GM21360 (cell line): ENCODE measurements at regions not wholly inside any gene's neighbourhood (a gene's known extent, or its start where the extent isn't known, plus 50 kb on each side); places are given as distances from the start of the nearest gene placed in this dataset.

Source experiments
- ATAC-seq: cut with Tn5 transposase; IDR thresholded peaks from one replicate; pipeline ENCODE4 v1.9.1; 2021; ENCODE audit warnings: mild to moderate bottlenecking, moderate library complexity; ENCODE audit not compliant: unreplicated experiment

GRCh38 chr7:84339306-84339705, 144.7 kb upstream of the SEMA3A start:
- no peak for ATAC-seq

GRCh38 chr7:84337429-84337828, 142.8 kb upstream of the SEMA3A start:
- ATAC-seq: no peak

GRCh38 chr7:84336766-84337165, 142.2 kb upstream of the SEMA3A start:
- no peak for ATAC-seq

- peak; percentile 78 for ATAC-seq
Measured at GRCh38 chr7:84336303-84336702, 141.7 kb upstream of the SEMA3A start.

- no peak for ATAC-seq
Measured at GRCh38 chr7:84331616-84332015, 137.0 kb upstream of the SEMA3A start.

- ATAC-seq: no peak
Measured at GRCh38 chr7:84328571-84328970, 134.0 kb upstream of the SEMA3A start.

- no peak for ATAC-seq
Measured at GRCh38 chr7:84324136-84324630, 129.6 kb upstream of the SEMA3A start.

- ATAC-seq: no peak
Measured at GRCh38 chr7:84317536-84317935, 122.9 kb upstream of the SEMA3A start.

- ATAC-seq: no peak
Measured at GRCh38 chr7:84314263-84314662, 119.7 kb upstream of the SEMA3A start.

- ATAC-seq: no peak
Measured at GRCh38 chr7:84304407-84304806, 109.8 kb upstream of the SEMA3A start.

GRCh38 chr7:84302949-84303348, 108.4 kb upstream of the SEMA3A start:
- no peak for ATAC-seq

GRCh38 chr7:84297616-84298015, 103.0 kb upstream of the SEMA3A start:
- no peak for ATAC-seq

- ATAC-seq: no peak
Measured at GRCh38 chr7:84294847-84295455, 100.4 kb upstream of the SEMA3A start.

- ATAC-seq: no peak
Measured at GRCh38 chr7:84294391-84294790, 99.8 kb upstream of the SEMA3A start.

- no peak for ATAC-seq
Measured at GRCh38 chr7:84291756-84292155, 97.2 kb upstream of the SEMA3A start.

- ATAC-seq: no peak
Measured at GRCh38 chr7:84283798-84284197, 89.2 kb upstream of the SEMA3A start.

- no peak for ATAC-seq
Measured at GRCh38 chr7:84281518-84281917, 86.9 kb upstream of the SEMA3A start.

GRCh38 chr7:84277628-84278224, 83.1 kb upstream of the SEMA3A start:
- ATAC-seq: no peak

GRCh38 chr7:84274029-84274638, 79.5 kb upstream of the SEMA3A start:
- no peak for ATAC-seq

GRCh38 chr7:84271543-84271942, 77.0 kb upstream of the SEMA3A start:
- ATAC-seq: no peak

GRCh38 chr7:84264396-84264795, 69.8 kb upstream of the SEMA3A start:
- ATAC-seq: no peak

GRCh38 chr7:84263106-84263505, 68.5 kb upstream of the SEMA3A start:
- no peak for ATAC-seq
